Thoracic aorta (tissue), 2 donors: ENCODE measurements at regions not wholly inside any gene's neighbourhood (a gene's known extent, or its start where the extent isn't known, plus 50 kb on each side); places are given as distances from the start of the nearest gene placed in this dataset.

Source experiments
- ATAC-seq: fragments of 150-250 bp; one replicate; pipeline ENCODE4 v1.8.0; 2017; ENCODE audit warnings: low read depth; ENCODE audit not compliant: insufficient number of reproducible peaks, low FRiP score
- DNase-seq: peaks from one replicate; pipeline ENCODE4 v3.0.0-alpha.2; 2020; ENCODE audit warnings: low spot score
- H3K27ac ChIP-seq, 2 donors: fragments of 200-600 bp; sonication (generic); 1 replicate in 1 of 2; 2 replicates in 1 of 2; pipeline ENCODE4 v1.5.1; 2016; ENCODE audit warnings: mild to moderate bottlenecking in 2 of 2, moderate library complexity in 2 of 2
- H3K27me3 ChIP-seq: fragments of 200-600 bp; sonication (generic); replicated peaks from 2 replicates; pipeline ENCODE4 v1.6.0; 2016; ENCODE audit warnings: mild to moderate bottlenecking; ENCODE audit not compliant: insufficient read depth
- H3K36me3 ChIP-seq: fragments of 200-600 bp; sonication (generic); one replicate; pipeline ENCODE4 v1.5.1; 2016
- H3K4me1 ChIP-seq, 2 donors: fragments of 200-600 bp; sonication (generic); 1 replicate in 1 of 2; 2 replicates in 1 of 2; pipeline versions ENCODE4 v1.5.1 to v1.6.0; 2016; ENCODE audit warnings: low read depth in 2 of 2, mild to moderate bottlenecking in 1 of 2; ENCODE audit not compliant: control insufficient read depth in 1 of 2
- H3K4me3 ChIP-seq: fragments of 200-600 bp; sonication (generic); 2 replicates; pipeline ENCODE4 v1.5.1; 2016; ENCODE audit warnings: mild to moderate bottlenecking
- H3K9me3 ChIP-seq: fragments of 200-600 bp; sonication (generic); 2 replicates; pipeline ENCODE4 v1.5.1; 2016
- TF ChIP-seq, protein P1 (sequence below): fragments of 200-600 bp; sonication (generic); IDR thresholded peaks from one replicate; pipeline ENCODE4 v1.5.1; 2019; ENCODE audit warnings: antibody characterized with exemption

- ATAC-seq (no peak), DNase-seq (no peak)
- H3K4me3 ChIP-seq, result no peak overlapping the region
- H3K4me1 ChIP-seq, result peaks cover 10 to 56% of the 10 kb centered on the region in 2 donors
- no peaks in the 10 kb centered on the region for H3K9me3 ChIP-seq
- TF ChIP-seq, protein P1, sequence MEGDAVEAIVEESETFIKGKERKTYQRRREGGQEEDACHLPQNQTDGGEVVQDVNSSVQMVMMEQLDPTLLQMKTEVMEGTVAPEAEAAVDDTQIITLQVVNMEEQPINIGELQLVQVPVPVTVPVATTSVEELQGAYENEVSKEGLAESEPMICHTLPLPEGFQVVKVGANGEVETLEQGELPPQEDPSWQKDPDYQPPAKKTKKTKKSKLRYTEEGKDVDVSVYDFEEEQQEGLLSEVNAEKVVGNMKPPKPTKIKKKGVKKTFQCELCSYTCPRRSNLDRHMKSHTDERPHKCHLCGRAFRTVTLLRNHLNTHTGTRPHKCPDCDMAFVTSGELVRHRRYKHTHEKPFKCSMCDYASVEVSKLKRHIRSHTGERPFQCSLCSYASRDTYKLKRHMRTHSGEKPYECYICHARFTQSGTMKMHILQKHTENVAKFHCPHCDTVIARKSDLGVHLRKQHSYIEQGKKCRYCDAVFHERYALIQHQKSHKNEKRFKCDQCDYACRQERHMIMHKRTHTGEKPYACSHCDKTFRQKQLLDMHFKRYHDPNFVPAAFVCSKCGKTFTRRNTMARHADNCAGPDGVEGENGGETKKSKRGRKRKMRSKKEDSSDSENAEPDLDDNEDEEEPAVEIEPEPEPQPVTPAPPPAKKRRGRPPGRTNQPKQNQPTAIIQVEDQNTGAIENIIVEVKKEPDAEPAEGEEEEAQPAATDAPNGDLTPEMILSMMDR, result no peak
- H3K27me3 ChIP-seq, result no peaks in the 10 kb centered on the region
- H3K27ac ChIP-seq, result no peak overlapping the region
- H3K36me3 ChIP-seq, result no peaks in the 10 kb centered on the region
Observed at GRCh38 chr6:25124216-25124715, 154.9 kb upstream of the CARMIL1 start.

DNA sequence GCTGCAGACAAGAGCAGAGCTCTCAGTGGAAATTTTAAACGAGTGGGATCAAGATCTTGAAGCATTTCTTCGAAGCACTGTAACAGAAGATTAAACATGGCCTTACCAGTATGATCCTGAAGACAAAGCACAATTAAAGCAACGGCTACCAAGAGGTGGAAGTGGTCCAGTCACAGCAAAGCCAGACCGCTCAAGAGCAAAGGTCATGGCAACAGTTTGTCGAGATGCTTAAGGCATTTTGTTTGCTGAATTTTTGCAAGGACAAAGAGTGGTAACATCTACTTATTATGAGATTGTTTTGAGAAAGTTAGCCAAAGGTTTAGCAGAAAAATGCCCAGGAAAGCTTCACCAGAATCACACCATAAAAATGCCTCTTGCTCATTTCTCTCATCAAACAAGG is 153.4 kb upstream of the CARMIL1 start:
- Histone ChIP-seq H3K4me1 (peaks cover 15 to 70% of the 10 kb centered on the region in 2 donors), H3K27me3 (no peaks in the 10 kb centered on the region), H3K27ac (no peak overlapping the region), H3K36me3 (no peaks in the 10 kb centered on the region), H3K4me3 (no peak overlapping the region), H3K9me3 (no peaks in the 10 kb centered on the region)
- TF ChIP-seq, protein P1, result no peak
- DNase-seq (no peak), ATAC-seq (no peak)

GRCh38 chr6:25127076-25127837 is 151.9 kb upstream of the CARMIL1 start:
- no peaks in the 10 kb centered on the region for H3K27me3 ChIP-seq
- H3K27ac ChIP-seq, result peak overlapping the region in 1 of 2 donors; percentile 50
- H3K9me3 ChIP-seq, result no peaks in the 10 kb centered on the region
- no peak overlapping the region for H3K4me3 ChIP-seq
- H3K4me1 ChIP-seq, result peaks cover 18 to 77% of the 10 kb centered on the region in 2 donors
- TF ChIP-seq, protein P1, result no peak
- ATAC-seq, result no peak
- DNase-seq, result no peak
- H3K36me3 ChIP-seq, result no peaks in the 10 kb centered on the region

DNA sequence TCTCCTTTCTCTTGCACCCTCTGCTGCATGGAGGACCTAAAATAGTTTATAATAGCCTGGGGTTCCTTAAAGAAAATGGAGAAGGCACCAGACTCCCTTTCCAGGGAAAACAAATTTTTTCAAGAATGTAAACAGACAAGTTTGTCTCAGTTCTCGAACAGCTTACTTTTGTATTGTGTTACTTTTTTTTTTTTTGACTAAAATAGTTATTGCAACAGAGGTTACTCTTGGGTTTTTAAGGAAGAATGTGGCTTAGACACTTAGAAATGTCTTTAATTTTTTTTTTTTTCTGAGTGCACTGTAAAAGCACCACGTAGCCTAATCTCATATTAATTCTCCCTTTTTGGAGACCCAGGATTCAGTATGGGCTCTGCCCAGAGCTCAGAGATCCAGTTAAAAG is 148.7 kb upstream of the CARMIL1 start:
- ATAC-seq, result no peak
- H3K27ac ChIP-seq, result peak overlapping the region; percentile 43 to 46

DNA sequence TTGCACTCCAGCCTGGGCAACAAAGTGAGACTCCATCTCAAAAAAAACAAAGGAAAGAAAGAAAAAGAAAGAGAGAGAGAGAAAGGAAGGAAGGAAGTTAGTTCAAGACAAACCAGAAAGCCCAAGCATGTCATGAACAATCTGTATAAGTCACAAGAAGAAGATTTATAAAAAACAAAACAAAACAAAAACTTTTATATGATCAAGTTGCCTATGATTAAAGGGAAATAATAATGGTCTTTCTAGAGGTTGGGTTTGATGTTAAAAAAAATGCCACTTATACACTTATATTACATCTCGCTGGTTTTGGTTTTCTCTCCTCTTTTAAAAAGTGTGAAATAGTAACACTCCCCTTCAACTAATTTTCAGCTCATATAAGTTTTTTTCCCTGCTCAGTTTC is 146.2 kb upstream of the CARMIL1 start:
- Histone ChIP-seq H3K27me3 (no peaks in the 10 kb centered on the region), H3K4me1 (peaks cover 40 to 85% of the 10 kb centered on the region in 2 donors), H3K4me3 (peak overlapping the region; percentile 57), H3K36me3 (no peaks in the 10 kb centered on the region), H3K9me3 (no peaks in the 10 kb centered on the region), H3K27ac (peak overlapping the region; percentile 87 to 92)
- TF ChIP-seq, protein P1, result no peak
- DNase-seq (no peak), ATAC-seq (no peak)

More for the DNA sequence above, 148.7 kb upstream of the CARMIL1 start:
- DNase-seq, result no peak
- Histone ChIP-seq H3K27me3 (no peaks in the 10 kb centered on the region), H3K4me1 (peaks cover 36 to 81% of the 10 kb centered on the region in 2 donors), H3K9me3 (no peaks in the 10 kb centered on the region), H3K4me3 (no peak overlapping the region), H3K36me3 (no peaks in the 10 kb centered on the region)
- TF ChIP-seq, protein P1, result no peak
